LNCaP clone FGC (cell line): ENCODE measurements at regions not wholly inside any gene's neighbourhood (a gene's known extent, or its start where the extent isn't known, plus 50 kb on each side); places are given as distances from the start of the nearest gene placed in this dataset.

Experiments
- DNase-seq: peaks from one replicate; pipeline ENCODE4 v3.0.0-alpha.2; 2011; ENCODE audit warnings: low read depth
- H3K4me3 ChIP-seq: 2 replicates; pipeline ENCODE4 v1.5.1; 2011; ENCODE audit warnings: mild to moderate bottlenecking, low read depth, low read length, control low read depth
- CTCF ChIP-seq: IDR thresholded peaks from 2 replicates; pipeline ENCODE4 v1.5.1; 2012; ENCODE audit warnings: mild to moderate bottlenecking; ENCODE audit not compliant: control insufficient read depth, insufficient read depth; ENCODE audit errors: extremely low read depth

DNA sequence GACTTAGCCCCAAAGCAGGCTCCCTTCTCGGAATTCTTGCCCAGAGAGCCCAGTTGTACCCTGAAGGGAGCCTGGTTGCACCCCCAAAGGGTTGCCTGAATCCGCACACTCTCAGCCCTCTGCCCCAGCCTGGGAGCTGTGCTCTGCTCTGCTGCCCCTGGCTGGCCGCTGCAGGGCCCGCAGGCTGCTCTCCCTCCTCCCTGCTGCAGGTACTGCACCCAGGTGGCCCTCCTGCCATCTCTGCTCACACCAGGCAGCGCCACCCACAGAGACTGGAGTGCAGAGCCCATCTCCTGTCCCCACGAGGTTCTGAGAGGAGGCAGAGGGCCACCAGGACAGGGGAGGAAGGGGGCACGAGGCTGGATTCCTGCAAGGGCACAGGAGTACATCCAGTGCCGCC is 134.2 kb upstream of the NSMCE3 start:
- no peak for DNase-seq
- H3K4me3 ChIP-seq: no peak overlapping the region
- peak; percentile 53 for TF ChIP-seq CTCF

- peak; percentile 96 for DNase-seq
- H3K4me3 ChIP-seq: no peak overlapping the region
- no peak for TF ChIP-seq CTCF
These were observed 132.0 kb upstream of the NSMCE3 start for GRCh38 chr15:29401644-29402043.

GRCh38 chr15:29400701-29401100 is 131.1 kb upstream of the NSMCE3 start:
- no peak overlapping the region for H3K4me3 ChIP-seq
- no peak for TF ChIP-seq CTCF
- DNase-seq: no peak

DNA sequence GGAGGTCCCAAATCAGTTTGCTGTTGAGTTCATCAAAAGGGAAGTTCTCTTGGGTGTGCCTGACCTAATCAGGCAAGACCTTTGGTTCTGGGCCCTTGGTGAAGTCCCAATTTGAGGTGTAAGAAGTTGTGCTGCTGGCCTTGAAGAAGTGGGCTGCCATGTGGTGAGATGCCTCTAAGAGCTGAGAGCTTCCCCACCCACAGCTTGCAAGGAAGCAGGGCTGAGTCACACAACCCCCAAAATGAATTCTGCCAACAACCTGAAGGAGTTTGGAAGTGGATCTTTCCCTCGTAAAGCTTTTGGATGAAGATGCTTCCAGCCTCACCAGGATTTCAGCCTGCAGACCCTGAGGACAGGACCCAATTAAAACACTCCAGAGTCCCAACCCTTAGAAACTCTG is 129.3 kb upstream of the NSMCE3 start:
- DNase-seq: no peak
- H3K4me3 ChIP-seq: no peak overlapping the region
- no peak for TF ChIP-seq CTCF

DNA sequence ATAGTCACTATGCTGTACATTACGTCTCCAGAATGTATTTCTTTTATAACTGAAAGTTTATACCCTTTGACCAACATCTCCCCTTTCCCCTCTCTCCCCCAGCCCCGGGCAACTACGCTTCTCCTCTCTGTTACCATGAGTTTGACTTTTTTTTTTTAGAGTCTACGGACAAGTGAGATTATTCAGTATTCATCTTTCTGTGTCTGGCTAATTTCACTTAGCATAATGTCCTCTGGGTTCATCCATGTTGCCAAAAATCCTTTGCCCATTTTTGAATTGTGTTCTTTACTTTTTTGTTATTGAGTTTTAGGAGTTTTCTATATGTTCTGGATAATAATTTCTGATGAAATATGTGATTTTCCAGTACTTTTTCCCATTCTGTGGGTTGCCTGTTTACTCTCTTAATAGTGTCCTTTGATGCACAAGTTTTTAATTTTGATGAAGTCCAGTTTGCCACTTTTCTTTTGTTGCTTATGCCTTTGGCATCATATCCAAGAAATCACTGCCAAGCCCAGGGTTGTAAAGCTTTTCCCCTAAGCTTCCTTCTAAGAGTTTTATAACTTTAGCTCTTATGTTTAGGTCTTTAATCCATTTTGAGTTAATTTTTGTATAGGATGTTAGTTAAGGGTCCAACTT is 126.7 kb upstream of the NSMCE3 start:
- no peak for TF ChIP-seq CTCF
- no peak for DNase-seq
- no peak overlapping the region for H3K4me3 ChIP-seq

DNA sequence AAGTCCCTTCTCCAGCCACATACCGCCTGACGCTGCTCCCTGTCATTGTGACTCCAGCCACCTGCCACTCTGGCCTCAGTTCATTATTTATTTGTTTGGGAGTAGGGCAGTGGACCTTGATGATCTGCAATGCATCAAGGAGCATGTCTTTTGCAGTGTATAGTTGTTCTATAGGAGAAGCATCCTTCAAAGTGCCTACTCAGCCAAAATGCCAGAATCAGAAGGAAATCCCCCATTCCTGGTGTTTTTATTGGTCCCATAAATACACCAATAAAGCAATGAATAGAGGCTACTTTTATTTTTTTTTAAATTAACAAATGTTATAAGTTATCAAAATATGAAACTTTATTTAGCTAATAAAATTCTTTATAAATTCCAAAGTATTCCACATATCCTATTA is 123.8 kb upstream of the NSMCE3 start:
- no peak for DNase-seq
- H3K4me3 ChIP-seq: no peak overlapping the region
- TF ChIP-seq CTCF: no peak

GRCh38 chr15:29392358-29392757 is 122.7 kb upstream of the NSMCE3 start:
- no peak for DNase-seq
- H3K4me3 ChIP-seq: no peak overlapping the region
- no peak for TF ChIP-seq CTCF
